Mammary epithelial cell (primary cell): ENCODE measurements at regions not wholly inside any gene's neighbourhood (a gene's known extent, or its start where the extent isn't known, plus 50 kb on each side); places are given as distances from the start of the nearest gene placed in this dataset.

Source experiments
- CTCF ChIP-seq, 2 donors: IDR thresholded peaks in 1 of 2; conservative IDR thresholded peaks in 1 of 2; 2 replicates each; pipeline ENCODE4 v1.5.1; 2011 to 2012; ENCODE audit warnings: inconsistent platforms in 2 of 2, low read length in 2 of 2, mild to moderate bottlenecking in 2 of 2, control low read depth in 1 of 2, low read depth in 1 of 2; ENCODE audit not compliant: insufficient read depth in 1 of 2; ENCODE audit errors: extremely low read depth in 1 of 2
- EZH2 ChIP-seq: IDR thresholded peaks from 2 replicates; pipeline ENCODE4 v1.6.1; 2012; ENCODE audit warnings: low read length, inconsistent platforms, borderline replicate concordance

GRCh38 chr4:41838590-41838989, 90.1 kb upstream of the PHOX2B start:
- no peak for TF ChIP-seq EZH2
- TF ChIP-seq CTCF (conservative IDR thresholded peaks at IDR 0.05 in 1 of 2, IDR thresholded peaks at IDR 0.05 in 1 of 2; ENCODE audit: extremely low read depth in 1 of 2, insufficient read depth in 1 of 2, low read depth in 1 of 2, low read length in 2 of 2), result no peak
